Thoracic aorta (tissue), 2 donors: ENCODE measurements at regions not wholly inside any gene's neighbourhood (a gene's known extent, or its start where the extent isn't known, plus 50 kb on each side); places are given as distances from the start of the nearest gene placed in this dataset.

Experiments
- ATAC-seq: fragments of 150-250 bp; one replicate; pipeline ENCODE4 v1.8.0; 2017; ENCODE audit warnings: low read depth; ENCODE audit not compliant: insufficient number of reproducible peaks, low FRiP score
- DNase-seq: peaks from one replicate; pipeline ENCODE4 v3.0.0-alpha.2; 2020; ENCODE audit warnings: low spot score
- H3K27ac ChIP-seq, 2 donors: fragments of 200-600 bp; sonication (generic); 1 replicate in 1 of 2; 2 replicates in 1 of 2; pipeline ENCODE4 v1.5.1; 2016; ENCODE audit warnings: mild to moderate bottlenecking in 2 of 2, moderate library complexity in 2 of 2
- H3K27me3 ChIP-seq: fragments of 200-600 bp; sonication (generic); replicated peaks from 2 replicates; pipeline ENCODE4 v1.6.0; 2016; ENCODE audit warnings: mild to moderate bottlenecking; ENCODE audit not compliant: insufficient read depth
- H3K36me3 ChIP-seq: fragments of 200-600 bp; sonication (generic); one replicate; pipeline ENCODE4 v1.5.1; 2016
- H3K4me1 ChIP-seq, 2 donors: fragments of 200-600 bp; sonication (generic); 1 replicate in 1 of 2; 2 replicates in 1 of 2; pipeline versions ENCODE4 v1.5.1 to v1.6.0; 2016; ENCODE audit warnings: low read depth in 2 of 2, mild to moderate bottlenecking in 1 of 2; ENCODE audit not compliant: control insufficient read depth in 1 of 2
- H3K4me3 ChIP-seq: fragments of 200-600 bp; sonication (generic); 2 replicates; pipeline ENCODE4 v1.5.1; 2016; ENCODE audit warnings: mild to moderate bottlenecking
- H3K9me3 ChIP-seq: fragments of 200-600 bp; sonication (generic); 2 replicates; pipeline ENCODE4 v1.5.1; 2016
- CTCF ChIP-seq: fragments of 200-600 bp; sonication (generic); IDR thresholded peaks from one replicate; pipeline ENCODE4 v1.5.1; 2019; ENCODE audit warnings: antibody characterized with exemption

GRCh38 chr15:66981771-66982170 lies 83.6 kb upstream of the SMAD3 start:
- Histone ChIP-seq H3K4me1 (peaks cover 0 to 15% of the 10 kb centered on the region in 2 donors), H3K27ac (no peak overlapping the region), H3K36me3 (no peaks in the 10 kb centered on the region), H3K4me3 (no peak overlapping the region), H3K9me3 (no peaks in the 10 kb centered on the region), H3K27me3 (no peaks in the 10 kb centered on the region)
- no peak for TF ChIP-seq CTCF
- ATAC-seq (no peak), DNase-seq (no peak)

GRCh38 chr15:66982250-66982649 lies 83.2 kb upstream of the SMAD3 start:
- Histone ChIP-seq H3K27me3 (no peaks in the 10 kb centered on the region), H3K4me1 (peaks cover 0 to 15% of the 10 kb centered on the region in 2 donors), H3K27ac (no peak overlapping the region), H3K9me3 (no peaks in the 10 kb centered on the region), H3K4me3 (no peak overlapping the region), H3K36me3 (no peaks in the 10 kb centered on the region)
- ATAC-seq, result no peak
- TF ChIP-seq CTCF, result no peak
- no peak for DNase-seq

- DNase-seq (no peak), ATAC-seq (no peak)
- Histone ChIP-seq H3K27me3 (no peaks in the 10 kb centered on the region), H3K36me3 (no peaks in the 10 kb centered on the region), H3K27ac (no peak overlapping the region), H3K4me1 (peaks cover 0 to 15% of the 10 kb centered on the region in 2 donors), H3K4me3 (no peak overlapping the region), H3K9me3 (no peaks in the 10 kb centered on the region)
- no peak for TF ChIP-seq CTCF
Measured at GRCh38 chr15:66982816-66983215, 82.6 kb upstream of the SMAD3 start.

- no peaks in the 10 kb centered on the region for H3K27me3 ChIP-seq
- no peaks in the 10 kb centered on the region for H3K36me3 ChIP-seq
- H3K4me3 ChIP-seq, result no peak overlapping the region
- peaks cover 0 to 15% of the 10 kb centered on the region in 2 donors for H3K4me1 ChIP-seq
- no peaks in the 10 kb centered on the region for H3K9me3 ChIP-seq
- no peak overlapping the region for H3K27ac ChIP-seq
- no peak for ATAC-seq
- TF ChIP-seq CTCF, result no peak
- DNase-seq, result no peak
Measured at GRCh38 chr15:66985653-66986052, 79.7 kb upstream of the SMAD3 start.

- TF ChIP-seq CTCF, result no peak
- H3K27me3 ChIP-seq, result no peaks in the 10 kb centered on the region
- ATAC-seq (no peak), DNase-seq (no peak)
- H3K4me1 ChIP-seq, result peaks cover 0 to 9% of the 10 kb centered on the region in 2 donors
- no peaks in the 10 kb centered on the region for H3K9me3 ChIP-seq
- no peak overlapping the region for H3K27ac ChIP-seq
- H3K4me3 ChIP-seq, result no peak overlapping the region
- no peaks in the 10 kb centered on the region for H3K36me3 ChIP-seq
Measured at GRCh38 chr15:66986951-66987350, 78.5 kb upstream of the SMAD3 start.
